ENCODE measurements at regions not wholly inside any gene's neighbourhood (a gene's known extent, or its start where the extent isn't known, plus 50 kb on each side); places are given as distances from the start of the nearest gene placed in this dataset.

- no peak for DNase-seq (ENCODE audit: low spot score)
- in situ Hi-C loops (cut with MboI; ENCODE audit: low pct_unique_long_range_greater_than_20kb, low sequenced_read_pairs, unreplicated experiment) = no loop called here
- TF ChIP-seq CTCF (IDR thresholded peaks at IDR 0.05; ENCODE audit: extremely low read depth, insufficient read depth, missing control alignments) = no peak
Measured at GRCh38 chr4:163966612-163967011, 472.1 kb downstream of the TMA16 start.

DNA sequence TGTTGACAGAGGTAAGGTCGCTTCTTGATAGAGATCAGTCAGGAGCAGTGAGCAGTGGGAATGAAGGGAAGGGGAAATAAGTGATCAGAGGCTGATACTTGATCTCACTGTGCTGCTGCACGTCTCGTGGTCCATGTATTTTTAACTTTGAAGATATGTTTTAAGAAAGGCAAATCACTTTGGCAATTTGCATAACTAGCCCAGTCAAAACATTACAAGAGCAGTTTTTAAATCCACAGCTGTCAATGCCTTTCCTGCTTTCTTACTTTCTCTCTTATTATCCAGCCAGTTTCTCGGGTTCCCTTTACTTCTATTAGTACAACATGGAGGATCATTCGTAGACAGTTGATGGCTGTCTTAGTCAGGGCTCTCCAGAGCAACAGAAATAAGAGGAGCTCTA lies 472.8 kb downstream of the TMA16 start:
- in situ Hi-C loops (cut with MboI; ENCODE audit: low pct_unique_long_range_greater_than_20kb, low sequenced_read_pairs, unreplicated experiment) = no loop called here
- TF ChIP-seq CTCF (IDR thresholded peaks at IDR 0.05; ENCODE audit: extremely low read depth, insufficient read depth, missing control alignments) = no peak

GRCh38 chr4:163967710-163968109 lies 473.2 kb downstream of the TMA16 start:
- in situ Hi-C loops (cut with MboI; ENCODE audit: low pct_unique_long_range_greater_than_20kb, low sequenced_read_pairs, unreplicated experiment) = no loop called here
- no peak for TF ChIP-seq CTCF (IDR thresholded peaks at IDR 0.05; ENCODE audit: extremely low read depth, insufficient read depth, missing control alignments)
- DNase-seq (ENCODE audit: low spot score) = no peak

More for the DNA sequence above, 472.8 kb downstream of the TMA16 start:
- DNase-seq (ENCODE audit: low spot score) = no peak

GRCh38 chr4:163969291-163969690 lies 474.8 kb downstream of the TMA16 start:
- TF ChIP-seq CTCF (IDR thresholded peaks at IDR 0.05; ENCODE audit: extremely low read depth, insufficient read depth, missing control alignments) = no peak
- in situ Hi-C loops (cut with MboI; ENCODE audit: low pct_unique_long_range_greater_than_20kb, low sequenced_read_pairs, unreplicated experiment) = no loop called here
- DNase-seq (ENCODE audit: low spot score) = no peak

DNA sequence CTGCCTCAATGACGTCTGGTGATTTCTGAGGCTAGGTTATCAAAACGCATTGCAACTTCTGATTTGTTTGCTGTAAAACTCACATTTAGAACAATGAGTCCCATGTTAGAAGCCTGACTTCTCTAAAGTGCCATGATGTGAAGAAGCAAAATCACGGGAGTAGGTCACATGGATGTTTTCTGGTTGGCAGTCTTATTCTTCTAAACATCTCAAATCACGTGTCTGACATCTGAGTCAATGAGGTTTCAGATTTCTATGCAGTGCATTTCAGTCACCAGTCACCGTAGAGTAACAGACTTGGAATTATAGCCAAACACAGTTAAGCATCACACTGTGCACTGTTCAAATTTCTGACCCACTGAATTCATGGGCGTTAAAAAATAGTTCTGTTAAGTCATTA lies 482.1 kb downstream of the TMA16 start:
- TF ChIP-seq CTCF (IDR thresholded peaks at IDR 0.05; ENCODE audit: extremely low read depth, insufficient read depth, missing control alignments) = no peak
- in situ Hi-C loops (cut with MboI; ENCODE audit: low pct_unique_long_range_greater_than_20kb, low sequenced_read_pairs, unreplicated experiment) = no loop called here
- DNase-seq (ENCODE audit: low spot score) = no peak

- DNase-seq (ENCODE audit: low spot score) = no peak
- in situ Hi-C loops (cut with MboI; ENCODE audit: low pct_unique_long_range_greater_than_20kb, low sequenced_read_pairs, unreplicated experiment) = no loop called here
- no peak for TF ChIP-seq CTCF (IDR thresholded peaks at IDR 0.05; ENCODE audit: extremely low read depth, insufficient read depth, missing control alignments)
Measured at GRCh38 chr4:163988391-163988790, 493.9 kb downstream of the TMA16 start.

DNA sequence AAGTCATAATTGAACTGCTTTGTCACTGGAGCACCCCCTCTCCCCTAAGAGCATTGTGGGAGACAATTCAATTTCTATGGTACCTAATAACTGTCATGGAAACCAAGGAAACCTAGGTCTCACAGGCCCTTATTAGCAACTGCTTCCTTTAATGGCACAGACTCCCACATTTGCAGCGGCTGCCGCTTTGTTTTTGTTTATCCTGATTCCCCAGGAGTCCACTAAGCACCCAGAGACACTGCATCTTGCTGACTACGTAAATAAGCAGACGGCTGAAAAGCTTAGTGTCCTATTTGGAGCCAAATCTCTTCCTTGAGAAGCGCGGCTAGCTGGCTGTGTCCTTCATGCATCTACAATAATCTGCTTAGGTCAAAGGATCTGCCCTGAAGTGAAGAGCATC lies 494.4 kb downstream of the TMA16 start:
- in situ Hi-C loops (cut with MboI; ENCODE audit: low pct_unique_long_range_greater_than_20kb, low sequenced_read_pairs, unreplicated experiment) = no loop called here
- no peak for TF ChIP-seq CTCF (IDR thresholded peaks at IDR 0.05; ENCODE audit: extremely low read depth, insufficient read depth, missing control alignments)

More for the DNA sequence above, 494.4 kb downstream of the TMA16 start:
- DNase-seq (ENCODE audit: low spot score) = no peak

Data from GM13977 (cell line).